K562 (cell line): ENCODE measurements at regions not wholly inside any gene's neighbourhood (a gene's known extent, or its start where the extent isn't known, plus 50 kb on each side); places are given as distances from the start of the nearest gene placed in this dataset.

Experiments
- ATF4 ChIP-seq: fragments of 450-650 bp; formaldehyde crosslinking; IDR thresholded peaks from 2 replicates; pipeline ENCODE4 v1.4.0; 2022; ENCODE audit warnings: mild to moderate bottlenecking, moderate library complexity
- BACH1 ChIP-seq: fragments of 200-800 bp; sonication (Bioruptor generic); IDR thresholded peaks from 2 replicates; pipeline ENCODE4 v1.6.1; 2016; ENCODE audit warnings: missing genetic modification characterization, missing compliant biosample characterization
- CBFA2T3 ChIP-seq: fragments of 450-650 bp; IDR thresholded peaks from 2 replicates; pipeline ENCODE4 v1.6.1; 2017
- CBX3 ChIP-seq, 2 experiments: IDR thresholded peaks; 1 replicate in 1 of 2; 2 replicates in 1 of 2; pipeline ENCODE4 v1.6.1; 2012; ENCODE audit warnings: inconsistent platforms in 2 of 2, low read length in 2 of 2, borderline replicate concordance in 1 of 2, control low read depth in 1 of 2
- CXXC5 ChIP-seq: fragments of 250-450 bp; sonication (Bioruptor Pico); IDR thresholded peaks from 2 replicates; pipeline ENCODE4 v1.8.0; 2022; ENCODE audit warnings: inconsistent platforms, mild to moderate bottlenecking, moderate library complexity
- DMBX1 ChIP-seq: fragments of 250-450 bp; sonication (Bioruptor Pico); IDR thresholded peaks from 2 replicates; pipeline ENCODE4 v1.8.0; 2022; ENCODE audit warnings: inconsistent platforms, mild to moderate bottlenecking, moderate library complexity, borderline replicate concordance
- ELF2 ChIP-seq: fragments of 250-450 bp; sonication (Bioruptor Pico); IDR thresholded peaks from 2 replicates; pipeline ENCODE4 v1.5.0; 2021; ENCODE audit warnings: mild to moderate bottlenecking
- FOSL1 ChIP-seq: fragments of 200-800 bp; sonication (Bioruptor generic); conservative IDR thresholded peaks from 2 replicates; pipeline ENCODE4 v1.6.1; 2016; ENCODE audit warnings: missing genetic modification characterization, missing compliant biosample characterization
- FOXK2 ChIP-seq, 2 experiments: fragments of 450-650 bp; IDR thresholded peaks in 1 of 2; conservative IDR thresholded peaks in 1 of 2; 2 replicates each; pipeline ENCODE4 v1.6.1; 2016; ENCODE audit warnings: low read depth in 2 of 2, mild to moderate bottlenecking in 1 of 2
- HDAC6 ChIP-seq: IDR thresholded peaks from 2 replicates; pipeline ENCODE4 v1.6.1; 2012; ENCODE audit warnings: low read depth, mild to moderate bottlenecking, control low read depth, inconsistent platforms, low read length, moderate library complexity
- KLF6 ChIP-seq: fragments of 250-450 bp; sonication (Bioruptor Pico); IDR thresholded peaks from 2 replicates; pipeline ENCODE4 v1.4.0; 2020; ENCODE audit warnings: mild to moderate bottlenecking, moderate library complexity, borderline replicate concordance
- L3MBTL2 ChIP-seq: fragments of 450-650 bp; IDR thresholded peaks from 2 replicates; pipeline ENCODE4 v1.6.1; 2016; ENCODE audit warnings: mild to moderate bottlenecking, moderate library complexity
- MLLT1 ChIP-seq, 2 experiments: fragments of 450-650 bp; IDR thresholded peaks; 2 replicates each; pipeline ENCODE4 v1.6.1; 2016
- NFIX ChIP-seq: fragments of 250-450 bp; sonication (Bioruptor Pico); IDR thresholded peaks from 2 replicates; pipeline ENCODE4 v1.4.0; 2020; ENCODE audit warnings: low read depth, mild to moderate bottlenecking, moderate library complexity
- RB1 ChIP-seq: fragments of 450-650 bp; IDR thresholded peaks from 2 replicates; pipeline ENCODE4 v1.6.1; 2017; ENCODE audit warnings: low read depth, mild to moderate bottlenecking
- REST ChIP-seq, 2 experiments: fragments of 450-650 bp; formaldehyde crosslinking in 1 of 2; IDR thresholded peaks; 2 replicates each; pipeline versions ENCODE4 v1.4.0 to v1.6.1; 2014 to 2020; ENCODE audit warnings: mild to moderate bottlenecking in 2 of 2, borderline replicate concordance in 1 of 2, low read depth in 1 of 2
- ZNF408 ChIP-seq: fragments of 250-450 bp; sonication (Bioruptor Pico); IDR thresholded peaks from 2 replicates; pipeline ENCODE4 v1.4.0; 2020; ENCODE audit warnings: low read depth, mild to moderate bottlenecking, moderate library complexity

GRCh38 chr3:171959532-171960089 lies 79.8 kb upstream of the FNDC3B start (continued):
- TF ChIP-seq MLLT1 (IDR thresholded peaks at IDR 0.05) (no peak), KLF6 (CRISPR knock-in tag) (peak; percentile 6; the same call in 1 of the 2 replicates), ATF4 (0 out of 2 replicates have a peak, but pooled peaks have one; percentile 15), CBX3 (IDR thresholded peaks at IDR 0.05; ENCODE audit: borderline replicate concordance in 1 of 2, low read length in 2 of 2) (peak in 1 of 2 experiments; percentile 30; a peak in 1 of 3 replicates), L3MBTL2 (peak; percentile 12; the same call in 1 of the 2 replicates), FOSL1 (tag) (no peak), DMBX1 (CRISPR knock-in tag) (peak; percentile 22; the same call in 1 of the 2 replicates), ELF2 (CRISPR knock-in tag) (0 out of 2 replicates have a peak, but pooled peaks have one; percentile 48), FOXK2 (conservative IDR thresholded peaks at IDR 0.05 in 1 of 2, IDR thresholded peaks at IDR 0.05 in 1 of 2; ENCODE audit: low read depth in 2 of 2) (no peak), CBFA2T3 (no peak), HDAC6 (no peak), BACH1 (tag) (peak; percentile 71), ZNF408 (CRISPR knock-in tag) (no peak), NFIX (CRISPR knock-in tag) (no peak), RB1 (no peak), CXXC5 (CRISPR knock-in tag) (peak; percentile 55), REST (IDR thresholded peaks at IDR 0.05; ENCODE audit: borderline replicate concordance) (no peak), REST (CRISPR knock-in tag; IDR thresholded peaks at IDR 0.05; ENCODE audit: low read depth) (0 out of 2 replicates have a peak, but pooled peaks have one; percentile 39)
